GM21723 (cell line): ENCODE measurements at regions not wholly inside any gene's neighbourhood (a gene's known extent, or its start where the extent isn't known, plus 50 kb on each side); places are given as distances from the start of the nearest gene placed in this dataset.

Experiments used
- ATAC-seq: cut with Tn5 transposase; IDR thresholded peaks from one replicate; pipeline ENCODE4 v1.9.1; 2021; ENCODE audit warnings: mild to moderate bottlenecking, moderate library complexity; ENCODE audit not compliant: unreplicated experiment

DNA sequence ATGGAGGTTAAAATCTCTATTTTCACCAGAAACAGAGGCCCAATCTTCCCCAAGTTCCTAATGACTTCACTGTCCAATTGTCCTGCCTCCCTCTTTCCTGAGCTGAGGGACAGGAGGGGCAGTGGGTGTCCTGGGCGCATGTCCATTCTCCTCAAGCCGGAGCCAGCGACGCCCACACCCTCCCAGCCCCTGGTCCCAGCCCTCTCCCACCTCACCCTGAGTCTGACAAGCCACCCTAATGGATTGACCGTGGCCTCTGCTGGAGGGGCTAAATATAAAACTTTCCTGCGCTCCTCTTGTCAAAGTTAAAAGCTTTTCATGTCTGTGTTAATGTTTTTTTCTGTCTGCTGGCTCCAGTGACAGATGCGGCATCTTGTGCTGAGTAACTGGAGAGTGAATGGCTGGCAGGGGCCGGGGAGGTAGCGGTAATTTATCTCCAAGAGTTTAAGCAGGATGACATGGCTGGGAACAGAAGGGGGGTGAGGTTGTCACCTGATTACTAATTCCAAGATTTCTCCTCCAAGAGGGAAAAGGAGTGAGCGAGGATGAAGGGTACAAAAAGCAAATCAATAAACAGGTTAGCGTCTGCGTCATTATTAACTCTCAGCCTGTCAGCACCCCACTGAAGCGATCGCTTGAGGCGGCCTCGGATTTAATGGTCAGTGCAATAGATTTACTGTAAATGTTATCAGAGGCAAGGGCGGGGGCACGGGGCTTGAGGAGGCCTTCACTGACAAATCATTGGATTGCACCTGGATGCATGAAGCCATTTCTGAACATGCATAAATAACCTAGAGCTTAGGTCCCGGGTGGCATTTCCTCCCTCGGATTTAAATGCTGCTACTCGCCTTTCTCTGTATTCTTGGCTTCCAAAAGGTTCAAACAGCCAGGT, 118.1 kb upstream of the MAFB start:
- no peak for ATAC-seq

DNA sequence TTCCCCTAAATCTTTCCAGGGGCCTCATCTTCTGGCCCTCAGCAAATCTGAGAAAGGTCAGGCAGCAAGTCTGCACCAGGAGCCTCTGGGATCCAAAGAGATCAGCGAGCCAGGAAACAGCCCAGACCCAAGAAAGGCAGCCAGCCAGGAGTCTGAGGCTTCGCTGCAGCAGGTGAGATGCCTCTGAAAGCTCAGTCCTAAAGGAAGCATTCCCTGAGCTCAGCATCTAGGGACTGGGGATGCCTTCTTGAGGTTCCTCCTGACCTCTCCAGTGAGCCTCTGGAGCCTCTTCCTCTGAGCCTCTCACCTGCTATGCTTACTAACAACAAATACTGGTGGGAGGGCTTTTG, 118.8 kb upstream of the MAFB start:
- ATAC-seq = no peak

DNA sequence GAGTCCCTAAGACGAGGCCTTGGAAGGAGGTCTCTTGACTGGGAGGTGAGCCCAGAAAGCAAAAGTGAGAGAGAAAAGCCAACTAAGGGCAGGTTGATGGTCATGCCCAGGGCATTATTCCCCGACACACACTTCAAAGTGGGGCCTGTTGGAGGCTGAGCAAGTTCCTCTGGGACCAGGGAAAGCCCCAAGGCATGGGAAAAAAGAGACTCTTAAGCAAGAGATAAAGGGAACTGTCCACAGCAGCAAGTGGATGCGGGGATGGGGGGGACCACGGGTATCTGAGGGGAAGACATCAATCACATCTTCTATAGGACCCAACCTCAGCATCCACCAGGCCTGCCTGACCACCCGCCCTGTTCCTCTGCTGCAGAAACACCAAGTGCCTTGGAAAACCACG, 119.9 kb upstream of the MAFB start:
- ATAC-seq = no peak

DNA sequence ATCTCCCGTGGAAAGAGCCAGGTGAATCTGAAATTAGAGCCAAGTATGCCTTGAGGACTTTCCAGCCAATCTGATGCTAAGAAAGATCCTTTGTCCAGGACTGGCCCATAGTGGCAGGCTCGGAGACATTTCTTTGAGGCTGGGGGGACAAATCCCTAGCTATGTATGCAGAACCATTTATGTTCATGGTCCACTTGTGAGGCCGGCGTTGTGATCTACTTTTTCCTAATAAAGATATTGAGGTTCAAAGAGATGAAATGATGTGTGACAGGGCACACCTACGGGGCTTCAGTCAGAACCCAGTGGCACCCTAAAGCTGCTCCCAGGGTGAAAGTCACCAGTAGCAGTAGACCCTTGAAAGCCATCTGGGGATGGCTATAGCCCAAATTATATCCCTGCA, 120.3 kb upstream of the MAFB start:
- ATAC-seq = no peak

DNA sequence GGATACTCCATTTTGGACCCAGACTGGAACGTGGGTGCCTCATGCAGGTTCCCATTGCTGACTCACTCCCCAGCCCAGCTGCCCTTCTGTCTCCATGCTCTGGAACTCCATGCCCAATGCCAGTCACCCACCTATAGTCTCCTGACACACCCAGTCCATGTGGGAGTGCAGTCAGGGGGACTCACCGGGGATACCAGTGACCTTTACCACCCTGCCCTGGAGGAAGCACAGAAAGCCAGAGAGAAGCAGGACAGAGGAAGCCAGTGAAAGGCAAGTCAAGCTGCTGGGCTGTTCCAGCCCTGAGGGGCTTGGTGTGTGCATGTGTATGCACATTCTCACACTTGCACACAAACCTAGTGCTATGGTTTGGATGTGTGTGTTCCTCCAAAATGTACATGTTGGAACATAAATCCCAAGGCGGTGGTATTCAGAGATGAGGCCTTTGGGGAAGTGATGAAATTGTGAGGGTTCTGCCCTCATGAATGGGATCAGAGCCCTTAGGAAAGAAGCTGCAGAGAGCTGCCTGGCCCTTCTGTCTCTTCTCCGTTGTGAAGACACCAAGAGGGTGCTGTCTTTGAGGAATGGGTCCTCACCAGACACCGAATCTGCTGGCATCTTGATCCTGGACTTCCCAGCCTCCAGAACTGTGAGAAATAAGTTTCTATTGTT, 121.4 kb upstream of the MAFB start:
- ATAC-seq = no peak

DNA sequence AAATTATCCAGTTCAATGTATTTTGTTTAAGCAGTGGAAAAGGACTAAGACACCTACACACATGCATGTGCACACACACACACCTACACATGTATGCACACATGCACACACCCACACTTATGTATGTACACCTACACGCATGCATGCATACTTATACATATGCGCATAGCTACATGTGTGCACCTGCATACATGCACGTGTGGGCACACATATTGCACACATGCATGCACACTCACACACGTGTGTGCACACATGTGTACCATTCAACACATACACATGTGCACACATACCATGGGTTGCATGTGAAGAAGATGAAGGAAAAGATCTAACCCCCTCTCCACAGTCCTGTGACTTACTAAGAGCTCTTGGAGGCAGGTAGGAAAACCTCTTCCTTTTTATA, 122.0 kb upstream of the MAFB start:
- no peak for ATAC-seq

DNA sequence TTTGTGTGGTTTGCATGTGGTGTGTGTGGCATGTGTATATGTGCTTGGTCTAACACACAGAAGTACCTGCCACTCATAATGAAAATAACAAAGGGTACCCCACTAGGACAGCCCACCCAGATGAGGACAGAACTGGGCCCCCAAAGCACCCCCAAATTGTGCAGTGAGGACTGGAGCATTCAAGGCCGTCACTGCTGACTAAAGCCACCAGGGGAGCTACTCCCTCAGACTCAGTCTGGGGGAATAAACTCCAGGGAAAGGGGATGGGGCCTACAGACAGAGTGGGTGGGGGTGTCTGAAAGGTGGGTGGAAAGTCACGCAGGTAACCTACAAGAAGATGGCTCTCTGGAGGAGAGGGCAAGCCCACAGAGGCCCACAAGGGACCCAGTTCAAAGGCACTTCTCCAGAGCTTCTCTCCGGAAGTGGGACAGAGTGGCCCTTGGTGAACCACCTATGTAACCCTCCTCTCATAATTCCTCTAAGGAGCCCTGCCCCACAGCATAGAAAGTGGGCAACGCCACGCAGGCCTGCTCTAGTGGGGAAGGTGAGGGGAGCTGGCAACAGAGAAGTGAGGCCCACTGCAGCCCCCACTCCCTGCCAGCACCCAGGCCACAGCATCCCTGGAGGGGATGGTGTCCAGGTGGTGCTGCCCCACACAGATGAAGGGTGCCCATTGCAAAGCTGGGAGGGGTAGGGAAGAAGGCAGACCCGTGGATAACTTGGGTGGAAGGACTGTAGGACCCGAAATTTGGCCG, 122.8 kb upstream of the MAFB start:
- ATAC-seq = no peak

DNA sequence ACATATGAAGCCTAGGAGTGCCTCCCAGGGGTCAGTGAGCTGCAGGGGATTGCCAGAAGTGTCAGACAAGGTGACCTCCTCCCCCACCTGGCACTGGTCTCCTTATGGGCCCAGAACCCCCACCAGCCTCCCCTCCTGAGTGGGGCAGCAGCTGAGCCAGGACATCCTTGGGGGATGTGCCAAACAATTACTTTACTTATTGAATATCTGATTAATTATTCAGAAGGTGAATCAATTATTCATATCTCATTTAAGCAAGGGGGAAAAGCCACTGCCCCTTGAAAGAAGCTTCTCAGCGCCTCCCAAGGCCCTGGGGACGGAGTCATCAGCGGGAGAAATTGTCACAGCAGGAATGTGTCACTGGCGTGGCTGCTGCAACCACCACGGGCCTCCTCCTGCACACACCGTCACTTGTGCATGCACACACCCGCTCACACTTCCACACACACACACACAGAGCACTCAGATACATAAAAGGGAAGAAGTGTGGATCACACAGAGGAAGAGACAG, 123.4 kb upstream of the MAFB start:
- ATAC-seq = no peak

DNA sequence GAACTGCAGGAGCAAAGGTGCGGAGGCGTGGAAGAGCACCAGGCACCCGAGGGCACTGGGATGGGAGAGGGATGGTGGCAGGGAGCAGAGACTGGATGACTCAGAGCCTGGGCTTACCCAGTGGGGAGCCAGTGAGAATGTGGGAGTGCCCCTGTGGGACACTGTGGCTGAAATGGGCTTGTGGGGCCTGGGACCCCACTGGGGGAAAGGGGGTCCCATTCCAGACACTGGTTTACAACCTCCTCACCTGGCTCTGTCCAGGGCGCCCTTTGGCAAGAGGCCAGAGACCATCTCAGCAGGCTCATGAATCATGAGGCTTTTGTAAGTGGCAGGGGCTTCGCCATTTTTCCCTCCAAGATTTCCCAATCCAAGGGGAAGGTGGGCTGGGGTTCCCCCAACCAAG, 124.0 kb upstream of the MAFB start:
- ATAC-seq = no peak

DNA sequence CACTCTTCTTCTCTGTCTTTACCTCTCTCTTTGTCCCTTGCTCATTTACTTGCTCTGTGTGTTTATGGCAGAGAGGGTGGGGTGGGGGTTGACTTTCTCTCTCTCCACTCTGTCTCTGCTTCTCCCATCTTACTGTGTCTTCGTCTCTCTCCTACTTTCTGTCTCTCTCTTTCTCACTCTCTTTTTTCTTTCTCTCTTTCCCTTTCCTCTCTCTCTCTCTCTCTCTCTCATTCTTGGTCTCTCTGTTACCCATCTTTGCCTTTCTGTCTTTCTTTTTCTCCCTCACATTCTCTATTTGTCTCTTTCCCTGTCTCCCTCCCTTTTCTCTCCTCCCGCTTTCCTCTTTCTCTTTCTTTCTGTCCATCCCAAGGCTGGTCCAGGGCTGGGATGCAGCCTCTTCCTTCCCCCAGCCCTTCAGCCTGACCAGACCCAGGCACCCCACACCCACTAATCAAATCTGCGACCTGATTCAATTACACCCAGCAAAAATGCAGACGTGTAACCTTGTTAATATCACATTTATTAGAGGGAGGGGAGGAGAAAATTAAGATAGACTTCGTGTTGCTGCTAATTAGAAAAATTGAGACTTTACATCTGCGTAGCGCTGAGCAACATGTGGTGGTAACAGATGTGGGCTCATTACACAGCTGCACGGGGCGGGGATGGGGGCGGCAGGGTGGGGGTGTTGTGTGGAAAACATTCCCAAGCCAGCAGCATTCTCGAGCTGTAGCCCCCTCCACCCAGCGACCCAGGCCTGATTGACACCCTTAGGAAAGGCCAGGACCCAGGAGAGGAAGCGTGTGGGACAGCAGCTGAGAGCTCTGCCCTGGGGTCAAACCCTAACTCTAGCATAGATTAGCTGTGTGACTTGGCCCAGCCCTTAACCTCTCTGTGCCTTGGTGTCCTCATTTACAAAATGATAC, 124.9 kb upstream of the MAFB start:
- ATAC-seq = no peak

DNA sequence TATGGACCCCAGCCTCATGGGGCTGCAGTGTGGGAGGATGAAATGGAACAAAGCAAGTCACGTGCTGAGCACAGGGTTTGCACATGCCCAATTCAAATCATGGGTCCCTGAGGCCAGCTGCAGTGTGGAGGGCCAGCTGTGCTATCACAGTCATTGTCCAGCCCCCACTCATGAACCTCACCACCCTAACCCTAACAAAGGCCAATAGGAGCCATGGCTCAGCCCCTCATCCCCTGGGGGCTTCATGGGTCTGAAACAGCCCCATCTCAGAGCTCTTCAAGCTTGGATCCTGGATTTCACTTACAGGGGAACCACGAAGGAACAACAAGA, 125.6 kb upstream of the MAFB start:
- ATAC-seq = no peak

DNA sequence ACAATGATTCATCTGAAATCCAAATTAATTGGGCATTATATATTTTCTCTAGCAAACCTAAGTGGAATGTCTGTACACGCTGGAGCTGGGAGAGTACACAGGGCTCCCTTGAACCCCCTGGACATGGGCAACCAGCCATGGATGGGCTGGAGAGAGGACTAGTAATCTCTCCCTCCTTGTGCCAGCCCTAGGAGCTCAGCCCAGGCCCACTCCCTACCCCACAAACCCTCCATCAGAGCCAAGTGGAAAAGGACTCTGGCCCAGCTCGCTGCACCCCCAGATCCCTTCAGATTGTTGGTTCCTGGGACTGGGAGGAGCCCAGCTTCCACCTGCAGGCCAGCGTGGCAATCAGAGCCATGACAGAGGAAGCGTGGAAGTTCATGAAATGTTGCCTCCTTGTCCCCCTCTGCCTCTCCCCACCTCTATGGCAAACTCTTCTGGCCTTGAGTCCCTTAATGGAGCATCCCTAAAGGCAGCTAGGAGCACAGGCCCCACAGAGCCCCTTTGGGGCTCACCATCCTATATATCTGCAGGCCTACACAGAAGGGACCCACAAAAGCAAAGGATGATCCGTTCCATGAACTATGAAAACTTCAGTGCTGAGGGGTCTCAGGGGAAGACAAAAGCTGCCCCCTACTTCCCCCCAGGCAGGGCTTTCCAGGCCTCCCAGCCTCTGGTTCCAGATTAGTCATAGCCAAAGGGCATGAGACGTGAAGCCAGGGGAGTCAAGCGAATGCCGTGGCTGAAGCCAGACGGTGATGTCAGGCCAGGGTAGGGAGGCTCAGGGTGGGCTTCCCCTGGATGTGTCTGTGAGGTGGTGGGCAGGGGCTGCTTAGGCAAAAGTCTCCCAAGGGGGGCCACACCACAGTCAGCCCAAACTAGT, 126.4 kb upstream of the MAFB start:
- ATAC-seq = no peak

DNA sequence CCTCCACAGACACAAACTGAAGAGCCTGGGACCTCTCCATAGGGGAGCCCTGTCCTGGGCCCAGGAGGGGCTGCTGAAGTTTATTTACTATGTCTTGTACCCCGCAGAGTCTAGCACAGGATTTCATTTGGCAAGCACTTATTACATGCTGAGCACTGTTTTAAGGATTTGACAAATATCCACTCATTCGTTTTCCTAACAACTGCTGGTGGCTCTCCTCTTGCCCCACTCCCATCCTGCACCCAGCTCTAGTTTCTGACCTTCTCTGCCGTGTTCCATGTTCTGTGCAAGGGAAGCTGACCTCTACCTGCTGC, 127.0 kb upstream of the MAFB start:
- no peak for ATAC-seq

DNA sequence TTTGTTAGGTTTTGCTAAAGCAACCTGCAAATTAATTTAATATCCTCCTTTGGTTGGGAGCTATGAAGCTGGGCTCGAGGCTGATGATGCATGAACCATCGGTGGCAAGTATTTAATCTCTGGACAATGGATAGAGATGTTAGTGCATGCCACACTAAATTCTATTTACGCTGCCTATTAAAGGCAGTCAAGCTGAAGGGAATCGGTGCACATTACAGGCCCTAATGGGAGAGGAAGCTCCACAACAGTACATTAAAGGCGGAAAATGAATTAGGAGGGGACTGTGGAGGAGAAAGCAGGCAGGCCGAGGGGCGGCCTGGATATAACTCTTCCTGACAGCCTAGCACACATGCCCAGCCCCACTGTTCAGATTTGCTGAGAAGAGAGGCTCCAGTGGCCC, 132.4 kb upstream of the MAFB start:
- no peak for ATAC-seq

DNA sequence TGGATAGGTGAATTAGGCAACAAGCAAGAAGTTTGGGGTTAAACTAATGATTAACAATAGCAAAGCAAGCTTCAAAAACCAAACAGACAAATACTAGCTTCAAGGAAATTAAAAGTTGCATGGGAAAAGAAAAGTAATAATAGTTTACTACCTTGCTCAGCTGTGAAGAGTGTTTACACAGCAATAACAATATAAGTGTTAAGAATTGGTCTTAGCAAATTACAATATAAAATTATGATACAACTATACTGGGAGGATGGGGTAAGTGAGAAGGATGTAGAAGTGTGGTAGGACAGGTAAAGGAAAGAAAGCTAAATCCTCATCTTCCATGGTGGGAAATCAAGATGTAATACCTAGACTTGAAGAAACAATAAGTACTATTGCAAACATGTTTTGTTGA, 137.7 kb upstream of the MAFB start:
- no peak for ATAC-seq

DNA sequence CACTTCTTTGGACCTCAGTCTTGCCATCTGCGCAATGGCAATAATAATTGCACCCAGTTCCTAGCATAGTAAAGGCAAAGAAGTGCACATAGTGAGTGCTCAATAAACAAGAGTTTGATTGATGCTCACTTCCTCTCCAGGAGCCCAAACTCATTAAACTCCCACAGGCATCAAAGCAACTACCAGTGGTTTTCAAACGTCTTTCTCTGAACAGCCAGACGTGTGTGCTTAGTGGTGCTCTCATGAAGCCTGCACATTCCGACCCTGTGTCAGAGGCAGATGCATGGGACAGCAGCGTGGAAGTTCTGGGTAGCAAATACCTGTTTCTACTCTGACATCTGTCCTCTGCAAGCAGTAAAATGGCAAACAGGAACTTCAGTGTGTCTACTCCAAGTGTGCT, 146.3 kb upstream of the MAFB start:
- ATAC-seq = no peak

DNA sequence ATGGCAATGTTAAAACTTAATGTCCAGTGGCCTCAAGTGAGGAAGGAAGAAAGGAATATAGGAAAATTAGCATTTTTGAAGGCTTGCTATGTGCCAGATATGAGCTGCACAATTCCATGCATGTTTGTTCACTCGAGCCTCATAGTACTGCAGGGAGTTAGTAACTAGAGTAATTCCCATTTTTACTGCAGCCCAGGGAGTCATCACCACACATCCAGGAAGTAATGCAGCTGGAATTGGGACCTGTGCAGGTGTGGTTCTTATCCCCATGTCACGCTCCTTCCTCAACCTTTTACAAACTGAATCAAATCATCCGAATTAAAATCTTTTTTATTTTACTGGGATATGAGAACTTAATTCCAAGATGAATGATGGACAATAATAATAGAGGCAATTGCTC, 149.5 kb upstream of the MAFB start:
- no peak for ATAC-seq

DNA sequence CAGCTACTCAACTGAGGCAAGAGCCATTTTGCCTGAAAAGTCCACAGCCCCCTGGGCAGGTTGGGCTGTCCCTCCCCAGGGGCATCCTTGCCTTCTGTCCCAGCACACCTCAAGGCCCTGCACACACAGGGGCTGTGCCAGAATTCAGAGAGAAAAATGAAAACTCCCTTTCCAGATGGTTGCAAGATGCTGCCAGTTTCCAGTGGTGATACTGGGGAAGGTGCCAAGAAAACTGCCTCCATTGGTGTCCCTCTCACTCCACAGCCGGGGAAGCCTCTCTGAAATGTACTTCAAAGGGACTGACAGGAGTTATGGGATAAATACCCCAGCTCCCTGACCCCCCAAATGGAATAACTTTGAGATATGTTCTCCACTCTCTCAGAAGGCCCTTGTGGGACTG, 154.2 kb upstream of the MAFB start:
- no peak for ATAC-seq

DNA sequence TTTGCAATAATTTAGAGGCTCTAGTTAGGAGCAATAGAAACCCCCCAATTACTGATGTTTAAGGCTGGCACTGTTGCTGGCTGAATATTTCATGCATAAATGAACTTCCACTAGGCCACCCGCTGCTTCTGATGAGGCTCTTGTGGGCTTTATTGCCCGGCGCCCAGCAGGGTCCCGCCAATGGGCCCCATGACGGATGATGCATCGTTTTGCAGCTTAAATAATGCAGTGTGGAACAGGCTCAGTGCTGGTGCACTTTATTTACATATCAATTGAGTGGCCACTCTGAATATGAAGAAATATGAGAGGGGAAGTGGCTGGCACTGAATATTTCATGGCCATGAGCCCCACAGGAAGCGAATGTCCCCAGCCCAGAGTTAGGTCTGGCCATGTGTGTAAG, 155.3 kb upstream of the MAFB start:
- no peak for ATAC-seq

DNA sequence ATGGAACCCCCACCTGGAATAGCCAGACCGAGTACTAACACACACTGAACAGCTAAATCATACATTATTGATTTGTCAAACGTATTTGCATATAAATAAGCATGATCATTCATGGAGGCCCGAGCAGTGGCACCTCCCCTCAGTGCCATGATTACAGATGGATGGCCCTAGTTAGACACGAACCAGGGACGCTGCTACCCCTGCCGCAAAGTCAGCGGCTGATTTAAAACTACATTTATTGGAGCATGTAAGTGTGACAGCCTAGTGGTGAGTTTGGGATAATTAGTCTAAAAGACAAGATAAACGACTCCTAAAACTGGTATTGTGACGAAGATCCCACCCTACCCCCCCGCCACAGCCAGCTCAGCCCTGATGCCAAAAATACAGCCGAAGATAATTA, 159.1 kb upstream of the MAFB start:
- no peak for ATAC-seq
